ENCODE measurements at regions not wholly inside any gene's neighbourhood (a gene's known extent, or its start where the extent isn't known, plus 50 kb on each side); places are given as distances from the start of the nearest gene placed in this dataset.

DNA sequence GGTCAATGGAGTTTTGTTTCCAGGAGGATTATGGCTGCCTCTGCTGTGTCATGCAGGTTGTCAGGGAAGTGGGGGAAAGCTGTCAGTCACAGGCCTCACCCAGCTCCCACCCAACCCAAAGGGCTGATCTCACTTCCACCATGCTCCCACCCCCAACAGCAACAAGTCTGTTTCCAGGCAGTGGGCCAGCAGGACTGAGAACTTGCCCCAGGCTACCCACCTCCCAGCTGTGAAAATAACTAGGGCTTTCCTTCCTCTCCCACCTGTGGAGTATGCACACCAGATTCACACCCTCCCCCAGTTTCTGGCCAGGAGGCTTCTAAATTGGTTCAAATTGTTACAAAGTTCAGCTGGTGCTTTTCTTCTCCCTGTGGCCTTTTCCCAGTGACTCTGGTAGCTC lies 95.6 kb upstream of the ACVR1 start:
- Histone ChIP-seq H3K36me3 (ENCODE audit: insufficient read depth, low read length) (no peaks in the 10 kb centered on the region), H3K27ac (ENCODE audit: low read depth, low read length) (no peak overlapping the region), H3K4me1 (ENCODE audit: insufficient read depth, low read length) (no peaks in the 10 kb centered on the region), H3K9me3 (ENCODE audit: insufficient read depth, low read depth, low read length) (no peaks in the 10 kb centered on the region), H3K9ac (ENCODE audit: low read depth, low read length) (no peak overlapping the region), H3K4me3 (ENCODE audit: low read length) (no peak overlapping the region), H3K27me3 (ENCODE audit: insufficient read depth, low read length) (no peaks in the 10 kb centered on the region)

DNA sequence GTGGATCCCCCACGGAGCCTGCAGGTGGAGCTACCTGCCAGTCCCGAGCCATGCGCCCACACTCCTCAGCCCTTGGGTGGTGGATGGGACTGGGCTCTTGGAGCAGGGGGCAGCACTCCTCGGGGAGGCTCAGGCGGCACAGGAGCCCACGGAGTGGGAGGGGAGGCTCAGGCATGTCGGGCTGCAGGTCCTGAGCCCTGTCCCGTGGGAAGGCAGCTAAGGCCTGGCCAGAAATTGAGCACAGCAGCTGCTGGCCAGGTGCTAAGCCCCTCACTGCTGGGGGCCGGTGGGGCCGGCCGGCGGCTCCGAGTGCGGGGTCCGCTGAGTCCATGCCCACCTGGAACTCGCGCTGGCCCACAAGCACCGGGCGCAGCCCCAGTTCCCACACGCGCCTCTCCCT lies 91.7 kb upstream of the ACVR1 start:
- H3K4me1 ChIP-seq (ENCODE audit: insufficient read depth, low read length), result no peaks in the 10 kb centered on the region
- H3K9ac ChIP-seq (ENCODE audit: low read depth, low read length), result no peak overlapping the region
- H3K27ac ChIP-seq (ENCODE audit: low read depth, low read length), result no peak overlapping the region
- no peaks in the 10 kb centered on the region for H3K9me3 ChIP-seq (ENCODE audit: insufficient read depth, low read depth, low read length)
- no peak overlapping the region for H3K4me3 ChIP-seq (ENCODE audit: low read length)
- WGBS, result 95% methylated on average over 21 of the region's 21 CpGs
- H3K36me3 ChIP-seq (ENCODE audit: insufficient read depth, low read length), result no peaks in the 10 kb centered on the region
- no peaks in the 10 kb centered on the region for H3K27me3 ChIP-seq (ENCODE audit: insufficient read depth, low read length)

DNA sequence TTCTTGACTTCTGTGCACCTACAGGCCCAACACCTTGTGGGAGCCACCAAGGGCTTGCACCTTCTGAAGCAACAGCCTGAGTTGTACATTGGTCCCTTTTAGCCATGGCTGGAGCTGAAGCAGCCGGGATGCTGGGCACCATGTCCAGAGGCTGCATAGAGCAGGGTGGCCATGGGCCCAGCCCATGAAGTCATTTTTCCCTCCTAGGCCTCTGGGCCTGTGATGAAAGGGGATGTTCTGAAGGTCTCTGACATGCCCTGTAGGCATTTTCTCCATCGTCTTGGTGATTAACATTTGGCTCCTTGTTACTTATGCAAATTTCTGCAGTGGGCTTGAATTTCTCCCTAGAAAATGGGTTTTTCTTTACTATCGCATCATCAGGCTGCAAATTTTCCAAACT lies 83.1 kb upstream of the ACVR1 start:
- WGBS, result 93% methylated on average over 3 of the region's 3 CpGs
- H3K9me3 ChIP-seq (ENCODE audit: insufficient read depth, low read depth, low read length), result peaks cover 17% of the 10 kb centered on the region; the same call in 1 of the 2 replicates
- no peak overlapping the region for H3K4me3 ChIP-seq (ENCODE audit: low read length)

DNA sequence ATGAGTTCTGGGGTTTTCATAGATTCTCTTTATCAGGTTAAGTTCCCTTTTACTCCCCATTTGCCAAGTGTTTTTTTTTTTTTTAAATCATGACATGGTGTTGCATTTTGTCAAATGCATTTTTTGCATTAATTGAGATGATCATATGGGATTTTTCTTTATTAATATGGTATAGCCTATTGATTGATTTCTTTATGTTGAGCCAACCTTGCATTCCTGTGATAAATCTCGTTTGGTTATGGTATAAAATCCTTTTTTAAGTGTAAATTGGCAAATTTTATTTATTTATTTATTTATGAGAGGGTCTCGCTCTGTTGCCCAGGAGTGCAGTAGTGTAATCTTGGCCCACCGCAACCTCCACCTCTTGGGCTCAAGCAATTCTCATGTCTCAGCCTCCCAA lies 81.5 kb upstream of the ACVR1 start:
- no peaks in the 10 kb centered on the region for H3K4me1 ChIP-seq (ENCODE audit: insufficient read depth, low read length)
- H3K27ac ChIP-seq (ENCODE audit: low read depth, low read length), result no peak overlapping the region
- H3K27me3 ChIP-seq (ENCODE audit: insufficient read depth, low read length), result no peaks in the 10 kb centered on the region
- WGBS, result 83% methylated on average over 1 of the region's 3 CpGs
- no peaks in the 10 kb centered on the region for H3K36me3 ChIP-seq (ENCODE audit: insufficient read depth, low read length)
- no peak overlapping the region for H3K4me3 ChIP-seq (ENCODE audit: low read length)
- no peak overlapping the region for H3K9ac ChIP-seq (ENCODE audit: low read depth, low read length)
- peaks cover 17% of the 10 kb centered on the region; the same call in 1 of the 2 replicates for H3K9me3 ChIP-seq (ENCODE audit: insufficient read depth, low read depth, low read length)

More for the DNA sequence above, 83.1 kb upstream of the ACVR1 start:
- H3K27ac ChIP-seq (ENCODE audit: low read depth, low read length), result no peak overlapping the region
- no peaks in the 10 kb centered on the region for H3K36me3 ChIP-seq (ENCODE audit: insufficient read depth, low read length)
- no peaks in the 10 kb centered on the region for H3K4me1 ChIP-seq (ENCODE audit: insufficient read depth, low read length)
- no peak overlapping the region for H3K9ac ChIP-seq (ENCODE audit: low read depth, low read length)
- H3K27me3 ChIP-seq (ENCODE audit: insufficient read depth, low read length), result no peaks in the 10 kb centered on the region

DNA sequence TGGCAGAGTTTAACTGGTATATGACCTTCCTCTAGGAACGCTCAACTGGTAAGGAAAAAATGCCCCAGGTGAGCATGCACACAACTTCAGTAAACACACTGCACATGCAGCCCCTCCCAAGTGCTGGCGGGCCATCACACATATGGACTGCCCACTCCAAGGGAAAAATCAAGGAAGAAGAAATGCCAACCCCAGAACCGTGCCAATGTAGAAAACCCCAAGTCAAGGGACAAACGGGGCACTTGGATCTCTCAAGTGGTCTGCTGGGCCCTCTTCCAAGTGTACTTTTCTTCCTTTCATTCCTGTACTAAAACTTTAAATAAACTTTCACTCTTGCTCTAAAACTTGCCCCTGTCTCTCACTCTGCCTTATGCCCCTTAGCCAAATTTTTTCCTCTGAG lies 76.4 kb upstream of the ACVR1 start:
- no peak overlapping the region for H3K4me3 ChIP-seq (ENCODE audit: low read length)
- H3K4me1 ChIP-seq (ENCODE audit: insufficient read depth, low read length), result no peaks in the 10 kb centered on the region
- no peaks in the 10 kb centered on the region for H3K36me3 ChIP-seq (ENCODE audit: insufficient read depth, low read length)
- H3K9ac ChIP-seq (ENCODE audit: low read depth, low read length), result no peak overlapping the region
- no peaks in the 10 kb centered on the region for H3K27me3 ChIP-seq (ENCODE audit: insufficient read depth, low read length)
- H3K27ac ChIP-seq (ENCODE audit: low read depth, low read length), result no peak overlapping the region
- 94% methylated on average over 4 of the region's 4 CpGs for WGBS
- 0 out of 2 replicates have a peak, but pooled peaks cover 3% of the 10 kb centered on the region for H3K9me3 ChIP-seq (ENCODE audit: insufficient read depth, low read depth, low read length)

DNA sequence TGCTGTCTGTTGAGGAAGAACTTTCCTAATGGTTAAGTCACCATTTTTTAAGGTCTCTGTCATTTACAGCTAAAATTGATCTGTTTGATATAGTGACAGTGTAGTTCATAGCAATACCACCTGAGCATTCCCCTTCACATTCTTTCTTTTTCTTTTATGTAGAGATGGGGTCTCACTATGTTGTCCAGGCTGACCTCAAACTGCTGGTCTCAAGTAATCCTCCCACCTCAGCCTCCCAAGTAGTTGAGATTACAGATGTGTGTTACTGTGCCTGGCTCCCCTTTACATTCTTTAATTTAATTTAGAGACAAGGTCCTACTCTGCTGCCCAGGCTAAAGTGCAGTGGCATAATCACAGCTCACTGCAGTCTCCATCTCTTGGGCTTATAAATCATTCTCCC lies 72.7 kb upstream of the ACVR1 start:
- Histone ChIP-seq H3K27ac (ENCODE audit: low read depth, low read length) (no peak overlapping the region), H3K4me1 (ENCODE audit: insufficient read depth, low read length) (no peaks in the 10 kb centered on the region), H3K9ac (ENCODE audit: low read depth, low read length) (no peak overlapping the region), H3K36me3 (ENCODE audit: insufficient read depth, low read length) (no peaks in the 10 kb centered on the region), H3K4me3 (ENCODE audit: low read length) (no peak overlapping the region), H3K27me3 (ENCODE audit: insufficient read depth, low read length) (no peaks in the 10 kb centered on the region), H3K9me3 (ENCODE audit: insufficient read depth, low read depth, low read length) (no peaks in the 10 kb centered on the region)

DNA sequence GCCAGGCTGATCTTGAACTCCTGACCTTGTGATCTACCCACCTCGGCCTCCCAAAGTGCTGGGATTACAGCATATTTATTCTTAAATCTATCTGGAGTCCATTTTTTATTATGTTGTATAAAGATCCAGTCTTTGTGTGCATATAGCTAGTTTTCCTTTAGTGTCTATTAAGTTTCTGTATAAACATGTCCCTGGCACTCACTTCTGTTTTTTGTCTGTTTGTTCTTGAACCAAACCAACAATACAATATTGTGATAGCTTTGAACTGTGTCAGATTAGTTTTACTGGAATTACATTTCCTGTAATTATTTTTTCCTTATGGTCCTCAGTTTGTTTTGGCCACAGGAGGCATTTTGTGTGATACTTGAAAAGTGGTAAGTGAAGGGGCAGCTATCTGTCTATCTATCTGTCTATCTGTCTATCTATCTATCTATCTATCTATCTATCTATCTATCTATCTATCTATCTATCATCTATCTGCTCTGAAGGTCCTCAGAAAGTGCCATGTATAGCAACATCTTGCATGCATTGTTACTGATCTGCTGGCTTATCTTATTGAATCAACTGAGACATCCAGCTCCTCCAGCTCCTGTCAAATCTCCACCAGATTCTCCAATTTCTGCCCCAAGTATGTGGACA lies 70.9 kb upstream of the ACVR1 start:
- no CpG with 5 or more reads among the region's 1 CpG for WGBS
- Histone ChIP-seq H3K9ac (ENCODE audit: low read depth, low read length) (no peak overlapping the region), H3K4me3 (ENCODE audit: low read length) (no peak overlapping the region), H3K4me1 (ENCODE audit: insufficient read depth, low read length) (no peaks in the 10 kb centered on the region), H3K36me3 (ENCODE audit: insufficient read depth, low read length) (no peaks in the 10 kb centered on the region), H3K9me3 (ENCODE audit: insufficient read depth, low read depth, low read length) (no peaks in the 10 kb centered on the region), H3K27ac (ENCODE audit: low read depth, low read length) (no peak overlapping the region), H3K27me3 (ENCODE audit: insufficient read depth, low read length) (no peaks in the 10 kb centered on the region)

DNA sequence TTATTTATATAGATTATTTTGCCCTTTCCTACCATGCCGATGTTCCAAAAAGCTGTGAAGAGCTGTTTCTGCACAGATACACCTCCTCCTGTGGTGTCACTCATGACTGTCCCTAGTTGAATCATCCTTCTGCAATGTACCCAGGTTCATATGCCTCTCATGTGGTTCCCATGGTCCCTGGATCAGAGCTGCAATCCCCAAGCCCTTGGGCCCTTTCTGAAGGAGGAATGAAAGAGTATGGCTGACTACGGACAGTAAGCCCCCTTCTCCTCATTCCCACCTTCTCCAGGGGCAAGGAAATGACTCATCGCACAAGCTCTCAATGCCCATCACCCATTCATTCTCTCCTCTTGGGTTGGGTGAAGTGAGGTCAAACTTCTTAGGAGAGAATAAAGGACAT lies 63.9 kb upstream of the ACVR1 start:
- Histone ChIP-seq H3K36me3 (ENCODE audit: insufficient read depth, low read length) (no peaks in the 10 kb centered on the region), H3K9me3 (ENCODE audit: insufficient read depth, low read depth, low read length) (no peaks in the 10 kb centered on the region), H3K27ac (ENCODE audit: low read depth, low read length) (no peak overlapping the region), H3K9ac (ENCODE audit: low read depth, low read length) (no peak overlapping the region), H3K4me1 (ENCODE audit: insufficient read depth, low read length) (peaks cover 4% of the 10 kb centered on the region; the same call in 1 of the 2 replicates), H3K27me3 (ENCODE audit: insufficient read depth, low read length) (peaks cover 22% of the 10 kb centered on the region), H3K4me3 (ENCODE audit: low read length) (no peak overlapping the region)
- 90% methylated on average over 1 of the region's 3 CpGs for WGBS

DNA sequence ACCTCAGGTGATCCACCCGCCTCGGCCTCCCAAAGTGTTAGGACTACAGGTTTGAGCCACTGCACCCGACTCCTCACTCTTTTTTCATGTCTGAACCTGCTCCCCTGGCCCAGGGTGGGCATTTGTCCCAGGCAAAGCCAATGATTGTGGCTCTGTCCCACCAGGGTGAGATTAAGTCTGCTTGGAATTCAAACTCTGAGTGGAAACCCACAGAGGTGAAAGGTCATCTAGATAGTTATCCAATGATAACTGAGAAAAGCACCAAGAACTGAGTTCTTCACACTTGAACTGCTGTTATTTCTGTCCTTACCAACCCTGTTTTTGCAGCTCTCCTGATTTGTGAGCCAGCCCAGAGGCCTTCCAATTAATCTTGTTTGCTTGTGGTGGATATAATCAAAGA lies 62.4 kb upstream of the ACVR1 start:
- no peaks in the 10 kb centered on the region for H3K9me3 ChIP-seq (ENCODE audit: insufficient read depth, low read depth, low read length)
- H3K27me3 ChIP-seq (ENCODE audit: insufficient read depth, low read length), result peaks cover 36% of the 10 kb centered on the region
- whole genome bisulfite sequencing, result 88% methylated on average over 3 of the region's 3 CpGs
- no peaks in the 10 kb centered on the region for H3K36me3 ChIP-seq (ENCODE audit: insufficient read depth, low read length)
- H3K4me3 ChIP-seq (ENCODE audit: low read length), result no peak overlapping the region
- H3K9ac ChIP-seq (ENCODE audit: low read depth, low read length), result no peak overlapping the region
- H3K27ac ChIP-seq (ENCODE audit: low read depth, low read length), result no peak overlapping the region
- peaks cover 17% of the 10 kb centered on the region for H3K4me1 ChIP-seq (ENCODE audit: insufficient read depth, low read length)

DNA sequence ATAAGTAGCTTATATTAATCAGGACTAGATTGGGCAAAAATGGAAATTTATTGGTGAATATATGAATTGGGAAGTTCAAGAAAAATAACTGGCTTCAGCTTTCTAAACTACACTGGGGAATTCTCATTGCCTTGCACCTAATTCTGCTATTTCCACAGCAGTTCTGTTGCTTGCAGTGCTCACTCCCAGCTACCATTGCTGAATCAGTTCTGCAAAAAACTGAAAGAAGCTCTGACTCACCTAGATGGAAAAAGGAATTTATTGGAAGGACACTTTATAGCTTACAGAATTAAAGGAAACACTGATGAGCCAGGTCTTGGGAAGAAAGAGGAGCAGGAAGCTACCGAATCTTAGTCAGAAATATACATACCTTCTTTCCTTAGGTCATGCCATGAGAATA lies 60.3 kb upstream of the ACVR1 start:
- Histone ChIP-seq H3K9ac (ENCODE audit: low read depth, low read length) (no peak overlapping the region), H3K4me3 (ENCODE audit: low read length) (no peak overlapping the region), H3K9me3 (ENCODE audit: insufficient read depth, low read depth, low read length) (no peaks in the 10 kb centered on the region), H3K4me1 (ENCODE audit: insufficient read depth, low read length) (peaks cover 32% of the 10 kb centered on the region), H3K36me3 (ENCODE audit: insufficient read depth, low read length) (no peaks in the 10 kb centered on the region), H3K27ac (ENCODE audit: low read depth, low read length) (no peak overlapping the region), H3K27me3 (ENCODE audit: insufficient read depth, low read length) (peaks cover 52% of the 10 kb centered on the region)
- 100% methylated on average over 1 of the region's 1 CpG for WGBS

DNA sequence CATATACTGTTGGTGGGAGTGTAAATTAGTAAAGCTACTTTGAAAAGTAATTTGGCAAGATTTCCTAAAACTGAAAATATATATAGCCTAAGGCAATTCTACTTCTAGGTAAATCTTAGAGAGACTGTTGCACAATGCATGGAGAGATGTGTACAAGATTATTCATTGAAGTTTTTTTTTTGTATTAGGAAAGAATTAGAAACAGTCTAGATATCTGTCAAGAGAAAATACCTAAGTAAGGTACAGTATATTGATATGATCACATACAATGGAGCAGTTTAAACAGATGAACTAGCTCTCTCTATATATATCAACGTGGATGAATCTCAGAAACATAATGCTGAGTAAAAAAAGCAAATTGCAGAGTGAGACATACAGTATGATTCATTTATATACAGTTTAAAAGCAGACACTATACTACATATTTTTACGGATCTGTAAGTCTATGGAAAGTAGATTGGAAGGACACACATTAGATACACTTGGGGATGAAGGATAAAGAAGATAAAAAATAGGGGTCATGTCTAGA lies 59.3 kb upstream of the ACVR1 start:
- no peak overlapping the region for H3K27ac ChIP-seq (ENCODE audit: low read depth, low read length)
- H3K36me3 ChIP-seq (ENCODE audit: insufficient read depth, low read length), result no peaks in the 10 kb centered on the region
- H3K27me3 ChIP-seq (ENCODE audit: insufficient read depth, low read length), result peaks cover 61% of the 10 kb centered on the region
- H3K9ac ChIP-seq (ENCODE audit: low read depth, low read length), result no peak overlapping the region
- H3K9me3 ChIP-seq (ENCODE audit: insufficient read depth, low read depth, low read length), result no peaks in the 10 kb centered on the region
- H3K4me1 ChIP-seq (ENCODE audit: insufficient read depth, low read length), result peaks cover 41% of the 10 kb centered on the region
- H3K4me3 ChIP-seq (ENCODE audit: low read length), result no peak overlapping the region
- 100% methylated on average over 1 of the region's 2 CpGs for WGBS
